Stimulated activated CD8-positive, alpha-beta memory T cell treated with anti-CD3 and anti-CD28 coated beads, Interleukin-4, amount 100 ng/mL, for 4 hours (primary cell): ENCODE measurements at regions not wholly inside any gene's neighbourhood (a gene's known extent, or its start where the extent isn't known, plus 50 kb on each side); places are given as distances from the start of the nearest gene placed in this dataset.
"Not testable (repeated sequence)": the region's sequence is repeated elsewhere in the genome, so short reads cannot be mapped to it uniquely, and the experiment has no call there.

Source experiments
- DNase-seq, 2 donors: peaks; one replicate each; pipeline ENCODE4 v3.0.0-alpha.2; 2020; ENCODE audit warnings: low read depth in 2 of 2, low spot score in 1 of 2

DNA sequence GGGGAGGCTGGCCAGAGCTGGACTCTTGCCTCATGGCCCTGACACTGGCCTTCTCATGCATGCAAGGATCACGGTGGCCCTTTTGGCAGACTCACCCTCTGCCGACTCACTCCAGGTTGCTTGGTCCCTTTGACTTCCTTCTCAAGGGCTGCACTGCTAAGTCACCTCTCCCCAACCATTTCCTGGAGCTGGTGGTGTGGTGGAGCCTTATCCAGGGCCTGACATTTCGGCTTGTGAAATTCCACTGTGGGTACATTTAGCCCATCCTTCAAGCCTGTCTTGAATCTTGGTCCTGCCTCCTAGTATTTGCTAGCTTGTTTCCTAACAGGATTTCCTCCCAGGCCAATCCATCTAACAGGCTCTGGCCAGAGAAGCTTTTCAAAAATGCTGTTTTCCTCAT, 52.6 kb upstream of the JUN start:
- DNase-seq = no peak

GRCh38 chr1:58837886-58838285, 54.0 kb upstream of the JUN start:
- DNase-seq = no peak

GRCh38 chr1:58839147-58839795, 55.4 kb upstream of the JUN start:
- no peak for DNase-seq

- no peak for DNase-seq
Observed at GRCh38 chr1:58839846-58840835, 56.3 kb upstream of the JUN start.

- DNase-seq = no peak
Observed at GRCh38 chr1:58841455-58841854, 57.6 kb upstream of the JUN start.

- DNase-seq = no peak
Observed at GRCh38 chr1:58842941-58843340, 59.1 kb upstream of the JUN start.

DNA sequence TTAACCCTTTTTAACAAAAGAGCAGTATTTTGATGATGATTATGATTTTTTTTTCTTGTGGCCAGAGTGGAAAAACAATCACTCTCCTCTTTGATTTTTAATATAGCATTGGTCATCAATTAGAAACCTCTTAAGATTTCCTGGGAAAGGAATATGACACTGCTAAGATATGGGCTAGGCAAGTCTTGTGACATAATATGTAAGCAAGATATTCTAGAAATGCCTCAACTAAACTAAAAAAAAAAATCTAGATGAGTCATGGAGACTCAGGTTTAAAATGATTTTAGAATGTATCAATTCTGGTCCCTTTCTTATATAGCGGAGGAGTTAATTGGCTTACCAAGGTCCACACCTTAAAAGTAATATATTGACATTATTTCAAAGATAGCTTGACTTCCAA, 60.3 kb upstream of the JUN start:
- no peak for DNase-seq

DNA sequence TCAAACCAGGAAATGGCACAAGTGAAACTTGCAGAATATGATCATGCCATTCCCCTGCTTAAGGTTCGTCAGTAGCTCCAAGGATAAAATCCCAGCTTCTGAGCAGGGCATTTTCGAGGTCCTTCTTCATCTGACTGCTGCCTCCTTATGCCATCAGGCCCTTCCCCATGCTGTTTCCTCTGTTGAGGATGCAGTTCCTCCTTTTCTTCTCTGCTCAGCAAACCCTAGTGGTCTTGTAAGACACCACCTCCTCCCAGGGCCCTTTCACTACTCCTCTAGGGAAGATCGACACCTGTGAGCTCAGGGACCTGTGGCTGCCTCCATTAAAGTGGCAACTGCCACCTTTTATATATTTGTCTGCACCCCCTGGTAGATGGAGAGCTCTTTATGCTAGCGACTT, 62.1 kb upstream of the JUN start:
- no peak for DNase-seq

GRCh38 chr1:58848818-58849411, 65.1 kb upstream of the JUN start:
- no peak for DNase-seq

DNA sequence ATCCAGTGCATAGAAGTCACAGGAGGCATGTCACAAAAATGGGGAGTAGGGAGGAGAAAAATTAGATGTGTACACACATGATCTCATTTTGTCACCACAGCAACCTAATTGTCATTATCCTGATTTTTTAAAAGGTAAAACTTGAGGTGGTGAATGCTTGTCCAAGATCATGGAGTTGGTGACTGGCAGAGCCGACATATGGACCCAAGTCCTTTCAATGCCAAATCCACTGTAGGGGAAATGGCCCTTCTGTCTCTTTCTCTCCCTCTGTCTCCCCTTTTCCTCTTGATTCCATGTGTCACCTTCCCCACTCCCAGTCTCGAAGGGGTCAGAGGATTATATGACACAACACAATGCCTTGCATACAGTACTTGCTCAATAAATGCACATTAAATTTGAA, 65.7 kb upstream of the JUN start:
- DNase-seq = no peak

DNA sequence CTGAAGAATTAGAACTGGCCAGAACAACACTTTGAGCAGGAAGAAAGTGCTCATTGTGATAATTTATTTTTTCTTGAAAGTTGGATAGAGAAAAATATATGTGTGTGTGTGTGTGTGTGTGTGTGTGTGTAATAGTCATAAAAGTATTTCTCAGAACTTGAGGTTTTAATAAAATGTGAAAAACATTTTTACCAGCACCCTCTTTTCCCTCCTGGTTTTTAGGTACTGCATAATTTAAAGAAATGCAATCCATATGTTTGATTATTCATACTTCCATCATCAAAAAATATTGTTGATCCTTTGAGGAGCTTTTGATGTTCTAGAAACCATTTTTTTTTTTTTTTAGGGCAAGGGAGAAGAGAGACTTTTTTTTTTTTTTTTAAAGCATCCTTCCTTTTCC, 66.8 kb upstream of the JUN start:
- DNase-seq = no peak

- no peak for DNase-seq
Observed at GRCh38 chr1:58852731-58853485, 69.1 kb upstream of the JUN start.

- no peak for DNase-seq
Observed at GRCh38 chr1:58854576-58854975, 70.7 kb upstream of the JUN start.

GRCh38 chr1:58855274-58856165, 71.7 kb upstream of the JUN start:
- no peak for DNase-seq

- DNase-seq = not testable (repeated sequence)
Observed at GRCh38 chr1:58856281-58856680, 72.4 kb upstream of the JUN start.

- no peak for DNase-seq
Observed at GRCh38 chr1:58857680-58858673, 74.1 kb upstream of the JUN start.

DNA sequence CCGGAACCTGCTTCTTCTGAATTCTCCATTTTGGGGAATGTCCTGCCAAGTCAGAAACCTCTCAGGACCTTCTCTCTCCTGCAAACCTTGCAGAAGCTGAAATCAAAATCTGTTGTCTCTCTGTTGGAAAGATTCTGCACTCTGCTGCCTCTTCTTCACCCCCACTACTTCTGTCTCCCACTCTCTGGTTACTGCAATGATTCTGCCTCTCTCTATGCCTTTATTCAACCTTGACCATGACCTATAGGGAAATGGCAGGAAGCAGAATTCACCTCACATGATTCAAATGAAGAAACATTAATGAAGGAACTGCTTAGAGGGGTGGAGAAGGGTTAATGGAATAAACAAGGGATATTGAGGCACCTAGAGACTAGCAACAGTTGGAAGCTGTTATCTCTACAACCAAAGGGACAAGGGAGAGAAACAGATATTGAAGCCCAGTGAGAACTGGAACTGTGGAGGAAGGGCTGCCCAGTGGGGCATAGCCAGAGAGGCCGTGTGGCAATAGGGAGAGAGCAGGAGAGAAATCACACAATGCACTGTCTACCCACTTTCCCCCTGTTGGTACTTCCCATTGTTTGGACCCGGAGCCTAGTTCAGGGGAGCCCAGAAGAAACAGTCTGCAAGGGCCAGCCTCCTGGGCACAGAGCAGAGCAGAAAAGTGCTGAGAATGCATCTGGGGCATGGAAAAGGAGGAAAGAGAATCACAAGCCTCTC, 76.1 kb upstream of the JUN start:
- no peak for DNase-seq

DNA sequence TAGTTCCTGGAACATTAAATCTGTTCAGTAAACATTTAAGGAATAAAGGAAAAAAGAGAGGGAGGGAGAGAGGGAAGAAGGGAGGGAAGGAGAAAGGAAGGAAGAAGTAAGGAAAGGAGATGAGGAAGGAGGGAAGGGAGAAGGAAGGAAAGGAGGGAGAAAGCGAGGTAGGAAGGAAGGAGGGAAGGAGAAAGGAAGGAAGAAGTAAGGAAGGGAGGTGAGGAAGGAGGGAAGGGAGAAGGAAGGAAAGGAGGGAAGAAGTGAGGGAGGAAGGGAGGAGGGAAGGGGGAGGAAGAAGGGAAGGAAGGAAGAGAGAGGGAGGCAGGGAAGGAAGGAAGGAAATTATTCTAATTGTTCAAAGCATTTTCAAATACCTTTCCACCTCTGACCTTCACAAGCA, 77.2 kb upstream of the JUN start:
- DNase-seq = no peak

DNA sequence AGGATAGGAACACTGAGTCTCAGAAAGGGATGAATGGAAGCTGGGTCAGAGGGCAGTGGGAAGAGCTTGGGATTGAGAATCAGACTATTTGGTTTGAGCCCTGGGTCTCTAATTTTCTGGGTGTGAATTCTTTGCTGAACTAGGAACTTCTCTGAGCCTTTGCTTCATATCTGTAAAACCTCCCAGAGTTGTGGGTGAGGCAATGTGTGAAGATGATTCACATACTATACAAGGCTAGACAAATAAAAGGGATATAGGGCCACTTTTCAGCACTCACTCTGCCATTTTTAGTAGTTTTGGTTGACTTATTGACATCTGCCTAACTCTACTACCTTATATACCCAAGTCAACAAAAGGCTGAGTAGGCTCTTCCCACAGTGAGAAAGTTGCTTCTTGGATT, 77.7 kb upstream of the JUN start:
- no peak for DNase-seq
